AG09309 (cell line): ENCODE measurements at regions not wholly inside any gene's neighbourhood (a gene's known extent, or its start where the extent isn't known, plus 50 kb on each side); places are given as distances from the start of the nearest gene placed in this dataset.

ENCODE experiments used
- DNase-seq: peaks from one replicate; pipeline ENCODE4 v3.0.0-alpha.2; 2010; ENCODE audit warnings: low read depth
- H3K4me3 ChIP-seq: 2 replicates; pipeline ENCODE4 v1.5.1; 2011; ENCODE audit warnings: mild to moderate bottlenecking, low read depth, low read length, moderate library complexity; ENCODE audit not compliant: control insufficient read depth
- CTCF ChIP-seq: IDR thresholded peaks from 2 replicates; pipeline ENCODE4 v1.5.1; 2011; ENCODE audit warnings: mild to moderate bottlenecking, low read depth, low read length, inconsistent platforms; ENCODE audit not compliant: insufficient read depth, control insufficient read depth; ENCODE audit errors: missing control alignments

- no peak overlapping the region for H3K4me3 ChIP-seq
- DNase-seq = no peak
- no peak for TF ChIP-seq CTCF
Measured at GRCh38 chr1:219031809-219032208, 141.9 kb upstream of the LYPLAL1 start.

GRCh38 chr1:219038398-219038797, 135.3 kb upstream of the LYPLAL1 start:
- no peak for TF ChIP-seq CTCF
- DNase-seq = no peak
- H3K4me3 ChIP-seq = no peak overlapping the region

GRCh38 chr1:219039017-219039681, 134.5 kb upstream of the LYPLAL1 start:
- no peak for TF ChIP-seq CTCF
- no peak overlapping the region for H3K4me3 ChIP-seq
- no peak for DNase-seq

GRCh38 chr1:219039682-219040154, 134.0 kb upstream of the LYPLAL1 start:
- no peak for TF ChIP-seq CTCF
- no peak for DNase-seq
- no peak overlapping the region for H3K4me3 ChIP-seq

- H3K4me3 ChIP-seq = no peak overlapping the region
- TF ChIP-seq CTCF = no peak
- no peak for DNase-seq
Measured at GRCh38 chr1:219040291-219040690, 133.4 kb upstream of the LYPLAL1 start.

- no peak overlapping the region for H3K4me3 ChIP-seq
- TF ChIP-seq CTCF = no peak
- no peak for DNase-seq
Measured at GRCh38 chr1:219041141-219041540, 132.5 kb upstream of the LYPLAL1 start.
